ENCODE measurements at regions not wholly inside any gene's neighbourhood (a gene's known extent, or its start where the extent isn't known, plus 50 kb on each side); places are given as distances from the start of the nearest gene placed in this dataset.

GRCh38 chr3:102529452-102529851 is 94.6 kb downstream of the ZPLD1 start:
- TF ChIP-seq, protein P1, sequence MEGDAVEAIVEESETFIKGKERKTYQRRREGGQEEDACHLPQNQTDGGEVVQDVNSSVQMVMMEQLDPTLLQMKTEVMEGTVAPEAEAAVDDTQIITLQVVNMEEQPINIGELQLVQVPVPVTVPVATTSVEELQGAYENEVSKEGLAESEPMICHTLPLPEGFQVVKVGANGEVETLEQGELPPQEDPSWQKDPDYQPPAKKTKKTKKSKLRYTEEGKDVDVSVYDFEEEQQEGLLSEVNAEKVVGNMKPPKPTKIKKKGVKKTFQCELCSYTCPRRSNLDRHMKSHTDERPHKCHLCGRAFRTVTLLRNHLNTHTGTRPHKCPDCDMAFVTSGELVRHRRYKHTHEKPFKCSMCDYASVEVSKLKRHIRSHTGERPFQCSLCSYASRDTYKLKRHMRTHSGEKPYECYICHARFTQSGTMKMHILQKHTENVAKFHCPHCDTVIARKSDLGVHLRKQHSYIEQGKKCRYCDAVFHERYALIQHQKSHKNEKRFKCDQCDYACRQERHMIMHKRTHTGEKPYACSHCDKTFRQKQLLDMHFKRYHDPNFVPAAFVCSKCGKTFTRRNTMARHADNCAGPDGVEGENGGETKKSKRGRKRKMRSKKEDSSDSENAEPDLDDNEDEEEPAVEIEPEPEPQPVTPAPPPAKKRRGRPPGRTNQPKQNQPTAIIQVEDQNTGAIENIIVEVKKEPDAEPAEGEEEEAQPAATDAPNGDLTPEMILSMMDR (conservative IDR thresholded peaks at IDR 0.05; ENCODE audit: low read depth, low read length) = peak; percentile 88
- DNase-seq (ENCODE audit: low read depth) = no peak
- no peak overlapping the region for H3K4me3 ChIP-seq (ENCODE audit: low read depth, low read length)

GRCh38 chr3:102530415-102531181 is 95.8 kb downstream of the ZPLD1 start:
- no peak for DNase-seq (ENCODE audit: low read depth)
- no peak overlapping the region for H3K4me3 ChIP-seq (ENCODE audit: low read depth, low read length)
- TF ChIP-seq, protein P1 (conservative IDR thresholded peaks at IDR 0.05; ENCODE audit: low read depth, low read length) = no peak

DNA sequence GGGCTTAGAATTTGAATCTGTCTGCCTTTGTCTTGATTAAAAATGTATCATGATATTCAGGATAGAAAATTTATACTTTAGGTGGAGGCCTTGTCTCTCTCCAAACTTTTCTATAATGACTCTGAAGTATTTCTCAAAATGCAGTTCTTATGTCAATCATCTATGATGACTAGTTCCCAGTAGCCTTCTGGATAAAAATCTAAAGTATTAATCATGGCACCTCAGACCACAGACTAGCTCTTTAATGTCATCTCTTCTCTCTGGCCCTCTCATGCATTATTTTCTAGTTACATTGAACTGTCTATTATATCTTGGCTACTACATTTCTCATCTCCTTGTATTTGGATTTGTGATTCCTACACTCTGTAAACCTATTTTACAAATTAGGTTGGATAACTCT is 96.9 kb downstream of the ZPLD1 start:
- TF ChIP-seq, protein P1 (conservative IDR thresholded peaks at IDR 0.05; ENCODE audit: low read depth, low read length) = no peak
- DNase-seq (ENCODE audit: low read depth) = no peak
- H3K4me3 ChIP-seq (ENCODE audit: low read depth, low read length) = no peak overlapping the region

GRCh38 chr3:102532901-102533300 is 98.1 kb downstream of the ZPLD1 start:
- no peak overlapping the region for H3K4me3 ChIP-seq (ENCODE audit: low read depth, low read length)
- TF ChIP-seq, protein P1 (conservative IDR thresholded peaks at IDR 0.05; ENCODE audit: low read depth, low read length) = no peak
- DNase-seq (ENCODE audit: low read depth) = no peak

- no peak for DNase-seq (ENCODE audit: low read depth)
- H3K4me3 ChIP-seq (ENCODE audit: low read depth, low read length) = no peak overlapping the region
- TF ChIP-seq, protein P1 (conservative IDR thresholded peaks at IDR 0.05; ENCODE audit: low read depth, low read length) = no peak
Measured at GRCh38 chr3:102533784-102534183, 99.0 kb downstream of the ZPLD1 start.

- TF ChIP-seq, protein P1 (conservative IDR thresholded peaks at IDR 0.05; ENCODE audit: low read depth, low read length) = peak; percentile 54
- DNase-seq (ENCODE audit: low read depth) = peak; percentile 13
- H3K4me3 ChIP-seq (ENCODE audit: low read depth, low read length) = no peak overlapping the region
Measured at GRCh38 chr3:102536456-102536855, 101.6 kb downstream of the ZPLD1 start.

DNA sequence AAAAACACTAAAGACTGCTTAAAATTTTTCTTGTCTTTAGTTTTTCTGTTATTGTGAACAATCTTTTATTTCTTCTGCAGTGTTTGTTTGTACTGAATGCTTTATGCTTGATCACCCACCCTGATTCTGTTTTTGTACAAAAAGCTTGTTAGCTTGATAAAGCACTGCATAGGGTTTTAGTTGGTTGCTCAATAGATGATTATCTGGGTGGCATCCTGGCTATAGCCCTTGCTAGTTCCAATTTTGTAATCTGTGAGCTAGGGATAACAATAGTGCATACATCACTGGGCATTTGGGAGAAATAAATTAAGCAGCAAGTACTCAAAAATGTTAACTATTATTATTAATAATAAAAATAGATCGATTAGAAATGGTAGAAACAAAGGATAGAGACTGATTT is 102.3 kb downstream of the ZPLD1 start:
- H3K4me3 ChIP-seq (ENCODE audit: low read depth, low read length) = no peak overlapping the region
- TF ChIP-seq, protein P1 (conservative IDR thresholded peaks at IDR 0.05; ENCODE audit: low read depth, low read length) = no peak
- DNase-seq (ENCODE audit: low read depth) = no peak
